MM.1S (cell line): ENCODE measurements at regions not wholly inside any gene's neighbourhood (a gene's known extent, or its start where the extent isn't known, plus 50 kb on each side); places are given as distances from the start of the nearest gene placed in this dataset.

ENCODE experiments used
- DNase-seq: peaks from one replicate; pipeline ENCODE4 v3.0.0-alpha.2; 2015
- H2AFZ ChIP-seq: fragments of 300-600 bp; sonication (generic); 2 replicates; pipeline ENCODE4 v1.6.0; 2016; ENCODE audit warnings: antibody characterized with exemption, low read length
- H3F3A ChIP-seq: fragments of 300-600 bp; sonication (generic); 2 replicates; pipeline ENCODE4 v1.6.1; 2016; ENCODE audit warnings: mild to moderate bottlenecking, antibody characterized with exemption, low read length, moderate library complexity, mixed read lengths; ENCODE audit not compliant: insufficient read depth
- H3K27ac ChIP-seq: fragments of 300-600 bp; sonication (generic); 2 replicates; pipeline ENCODE4 v1.5.1; 2016; ENCODE audit warnings: mild to moderate bottlenecking, low read length
- H3K27me3 ChIP-seq: fragments of 300-600 bp; sonication (generic); replicated peaks from 2 replicates; pipeline ENCODE4 v1.6.0; 2016; ENCODE audit warnings: low read length; ENCODE audit not compliant: insufficient read depth
- H3K36me3 ChIP-seq: fragments of 300-600 bp; sonication (generic); replicated peaks from 2 replicates; pipeline ENCODE4 v1.6.1; 2016; ENCODE audit warnings: mild to moderate bottlenecking, low read length, mixed read lengths; ENCODE audit not compliant: insufficient read depth
- H3K4me1 ChIP-seq: fragments of 300-600 bp; sonication (generic); 2 replicates; pipeline ENCODE4 v1.6.1; 2016; ENCODE audit warnings: low read length, mixed read lengths
- H3K4me2 ChIP-seq: fragments of 300-600 bp; sonication (generic); 2 replicates; pipeline ENCODE4 v1.6.0; 2016; ENCODE audit warnings: low read depth, low read length
- H3K4me3 ChIP-seq: fragments of 300-600 bp; sonication (generic); 2 replicates; pipeline ENCODE4 v1.5.1; 2016; ENCODE audit warnings: low read length, mixed read lengths
- H3K79me2 ChIP-seq: fragments of 300-600 bp; sonication (generic); 2 replicates; pipeline ENCODE4 v1.6.1; 2016; ENCODE audit warnings: mixed run types, low read length, mixed read lengths
- H3K9ac ChIP-seq: fragments of 300-600 bp; sonication (generic); 2 replicates; pipeline ENCODE4 v1.6.1; 2016; ENCODE audit warnings: low read length, mixed read lengths
- H3K9me2 ChIP-seq: fragments of 300-600 bp; sonication (generic); replicated peaks from 2 replicates; pipeline ENCODE4 v1.6.1; 2016; ENCODE audit warnings: mild to moderate bottlenecking, low read length, mixed read lengths; ENCODE audit not compliant: insufficient read depth
- H3K9me3 ChIP-seq: fragments of 300-600 bp; sonication (generic); replicated peaks from 2 replicates; pipeline ENCODE4 v1.6.1; 2016; ENCODE audit warnings: mild to moderate bottlenecking, low read length, mixed read lengths; ENCODE audit not compliant: insufficient read depth
- H4K20me1 ChIP-seq: fragments of 300-600 bp; sonication (generic); 2 replicates; pipeline ENCODE4 v1.6.1; 2016; ENCODE audit warnings: mild to moderate bottlenecking, low read length, moderate library complexity, mixed read lengths; ENCODE audit not compliant: insufficient read depth
- EZH2 ChIP-seq: fragments of 300-600 bp; sonication (generic); optimal IDR thresholded peaks from 2 replicates; pipeline ENCODE3; 2017; ENCODE audit warnings: low read depth, mild to moderate bottlenecking, antibody characterized with exemption, low read length, mixed read lengths
- EZH2phosphoT487 ChIP-seq: fragments of 300-600 bp; sonication (generic); IDR thresholded peaks from 2 replicates; pipeline ENCODE4 v1.6.1; 2018; ENCODE audit warnings: antibody characterized with exemption, low read length
- TF ChIP-seq, protein P1 (sequence below): fragments of 300-600 bp; sonication (generic); IDR thresholded peaks from 2 replicates; pipeline ENCODE4 v1.5.1; 2016; ENCODE audit warnings: antibody characterized with exemption, low read length, mixed read lengths

DNA sequence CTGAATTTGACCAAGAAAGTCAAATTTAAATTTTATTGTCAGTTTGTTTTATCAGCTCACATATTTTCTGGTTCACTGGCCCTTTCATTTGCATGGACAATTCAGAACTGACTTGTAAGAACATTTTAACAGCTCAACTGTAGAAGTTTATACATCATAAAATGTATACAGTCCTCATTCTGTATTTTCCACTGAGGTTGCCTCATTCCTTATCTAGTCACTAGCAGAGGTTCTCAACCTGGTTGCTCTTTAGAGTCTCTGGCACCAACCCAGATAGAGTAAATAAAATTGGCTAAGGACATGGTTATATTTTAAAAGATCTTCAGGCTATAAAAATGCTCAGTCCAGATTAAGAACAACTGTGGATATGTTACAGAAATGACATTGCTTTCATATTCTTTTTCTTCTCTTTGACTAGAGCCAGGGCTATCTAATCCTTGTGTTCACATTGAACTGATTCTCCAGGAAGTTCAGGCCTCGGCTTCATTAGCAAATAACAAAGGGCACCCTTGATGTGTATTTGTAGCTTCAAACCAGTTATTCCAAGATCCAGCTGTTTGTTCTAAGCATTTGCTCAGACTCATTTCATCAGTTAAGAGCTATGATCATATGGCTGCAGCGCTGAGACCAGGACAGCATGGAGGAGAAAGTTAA lies 782.5 kb downstream of the ETS1 start:
- no peaks in the 10 kb centered on the region for H3K79me2 ChIP-seq
- H3K36me3 ChIP-seq: no peaks in the 10 kb centered on the region
- no peak overlapping the region for H2AFZ ChIP-seq
- H3K9me2 ChIP-seq: no peaks in the 10 kb centered on the region
- no peaks in the 10 kb centered on the region for H3K4me1 ChIP-seq
- no peaks in the 10 kb centered on the region for H3K9me3 ChIP-seq
- no peaks in the 10 kb centered on the region for H3K27me3 ChIP-seq
- no peak overlapping the region for H3K4me3 ChIP-seq
- H4K20me1 ChIP-seq: no peaks in the 10 kb centered on the region
- no peak for DNase-seq
- no peak overlapping the region for H3K4me2 ChIP-seq
- no peaks in the 10 kb centered on the region for H3F3A ChIP-seq
- TF ChIP-seq, protein P1, sequence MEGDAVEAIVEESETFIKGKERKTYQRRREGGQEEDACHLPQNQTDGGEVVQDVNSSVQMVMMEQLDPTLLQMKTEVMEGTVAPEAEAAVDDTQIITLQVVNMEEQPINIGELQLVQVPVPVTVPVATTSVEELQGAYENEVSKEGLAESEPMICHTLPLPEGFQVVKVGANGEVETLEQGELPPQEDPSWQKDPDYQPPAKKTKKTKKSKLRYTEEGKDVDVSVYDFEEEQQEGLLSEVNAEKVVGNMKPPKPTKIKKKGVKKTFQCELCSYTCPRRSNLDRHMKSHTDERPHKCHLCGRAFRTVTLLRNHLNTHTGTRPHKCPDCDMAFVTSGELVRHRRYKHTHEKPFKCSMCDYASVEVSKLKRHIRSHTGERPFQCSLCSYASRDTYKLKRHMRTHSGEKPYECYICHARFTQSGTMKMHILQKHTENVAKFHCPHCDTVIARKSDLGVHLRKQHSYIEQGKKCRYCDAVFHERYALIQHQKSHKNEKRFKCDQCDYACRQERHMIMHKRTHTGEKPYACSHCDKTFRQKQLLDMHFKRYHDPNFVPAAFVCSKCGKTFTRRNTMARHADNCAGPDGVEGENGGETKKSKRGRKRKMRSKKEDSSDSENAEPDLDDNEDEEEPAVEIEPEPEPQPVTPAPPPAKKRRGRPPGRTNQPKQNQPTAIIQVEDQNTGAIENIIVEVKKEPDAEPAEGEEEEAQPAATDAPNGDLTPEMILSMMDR: no peak
- no peak for TF ChIP-seq EZH2phosphoT487
- no peak for TF ChIP-seq EZH2
- H3K27ac ChIP-seq: no peak overlapping the region
- H3K9ac ChIP-seq: no peak overlapping the region

DNA sequence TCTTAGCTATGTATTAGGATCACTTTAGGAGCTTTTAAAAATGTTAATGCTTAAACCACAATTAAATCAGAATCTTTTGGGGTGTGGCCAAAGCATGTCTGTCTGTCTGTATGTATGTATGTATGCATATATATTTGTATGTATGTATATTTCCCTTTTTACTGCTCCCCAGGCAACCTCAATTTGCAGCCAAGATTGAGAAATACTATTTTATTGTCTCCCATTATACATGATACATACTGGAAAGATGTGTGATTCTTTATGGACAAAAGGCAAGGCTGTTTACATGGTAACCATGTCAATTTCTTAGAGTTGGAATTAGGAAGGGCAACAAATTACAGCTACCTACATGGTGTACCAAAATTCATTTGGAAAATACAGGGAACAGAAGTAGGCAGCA lies 783.6 kb downstream of the ETS1 start:
- no peaks in the 10 kb centered on the region for H3K9me3 ChIP-seq
- H3K9ac ChIP-seq: no peak overlapping the region
- TF ChIP-seq, protein P1: no peak
- TF ChIP-seq EZH2phosphoT487 (no peak), EZH2 (no peak)
- no peaks in the 10 kb centered on the region for H3K27me3 ChIP-seq
- H3K27ac ChIP-seq: no peak overlapping the region
- no peaks in the 10 kb centered on the region for H3K79me2 ChIP-seq
- no peak for DNase-seq
- no peak overlapping the region for H3K4me3 ChIP-seq
- no peaks in the 10 kb centered on the region for H3F3A ChIP-seq
- no peaks in the 10 kb centered on the region for H3K9me2 ChIP-seq
- H3K36me3 ChIP-seq: no peaks in the 10 kb centered on the region
- H2AFZ ChIP-seq: no peak overlapping the region
- H3K4me2 ChIP-seq: no peak overlapping the region
- no peaks in the 10 kb centered on the region for H4K20me1 ChIP-seq
- no peaks in the 10 kb centered on the region for H3K4me1 ChIP-seq

DNA sequence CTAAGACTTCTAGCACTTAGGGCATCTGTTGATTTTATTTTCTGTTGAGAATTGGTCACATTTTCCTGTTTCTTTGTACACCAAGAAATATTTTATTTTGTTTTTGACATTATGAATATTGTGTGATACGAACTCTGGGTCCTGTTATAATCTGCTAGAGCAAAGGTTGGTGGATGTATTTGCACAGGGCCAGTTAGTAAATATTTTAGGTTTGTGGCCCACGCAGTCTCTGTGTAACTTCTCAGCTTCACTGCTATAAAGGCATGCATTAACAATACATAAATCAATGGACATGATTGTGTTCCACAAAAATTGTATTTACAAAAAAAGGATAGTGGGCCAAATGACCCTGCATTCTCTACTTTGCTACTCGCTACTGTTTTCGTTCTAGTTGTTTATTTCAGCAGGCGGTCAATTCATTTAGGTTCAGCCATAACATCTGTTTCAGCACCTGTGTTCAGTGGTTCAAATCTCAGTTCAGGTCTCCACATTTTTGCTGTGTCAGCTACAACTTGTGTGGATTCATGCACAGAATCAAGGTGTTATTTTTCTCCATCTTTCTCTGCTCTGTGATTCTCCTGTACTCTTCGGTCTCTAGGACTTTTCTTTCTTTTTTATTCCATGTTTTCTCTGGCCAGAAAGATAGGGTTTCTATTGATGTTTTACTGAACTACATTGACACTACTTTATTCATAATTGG lies 786.2 kb downstream of the ETS1 start:
- Histone ChIP-seq H3F3A (no peaks in the 10 kb centered on the region), H4K20me1 (no peaks in the 10 kb centered on the region), H3K79me2 (no peaks in the 10 kb centered on the region), H3K27me3 (no peaks in the 10 kb centered on the region), H2AFZ (no peak overlapping the region), H3K4me3 (no peak overlapping the region), H3K36me3 (no peaks in the 10 kb centered on the region), H3K4me1 (no peaks in the 10 kb centered on the region), H3K4me2 (no peak overlapping the region), H3K9me3 (no peaks in the 10 kb centered on the region), H3K27ac (no peak overlapping the region), H3K9ac (no peak overlapping the region), H3K9me2 (no peaks in the 10 kb centered on the region)
- DNase-seq: no peak
- TF ChIP-seq, protein P1: no peak
- TF ChIP-seq EZH2phosphoT487 (no peak), EZH2 (no peak)
